ENCODE measurements at regions not wholly inside any gene's neighbourhood (a gene's known extent, or its start where the extent isn't known, plus 50 kb on each side); places are given as distances from the start of the nearest gene placed in this dataset.

DNA sequence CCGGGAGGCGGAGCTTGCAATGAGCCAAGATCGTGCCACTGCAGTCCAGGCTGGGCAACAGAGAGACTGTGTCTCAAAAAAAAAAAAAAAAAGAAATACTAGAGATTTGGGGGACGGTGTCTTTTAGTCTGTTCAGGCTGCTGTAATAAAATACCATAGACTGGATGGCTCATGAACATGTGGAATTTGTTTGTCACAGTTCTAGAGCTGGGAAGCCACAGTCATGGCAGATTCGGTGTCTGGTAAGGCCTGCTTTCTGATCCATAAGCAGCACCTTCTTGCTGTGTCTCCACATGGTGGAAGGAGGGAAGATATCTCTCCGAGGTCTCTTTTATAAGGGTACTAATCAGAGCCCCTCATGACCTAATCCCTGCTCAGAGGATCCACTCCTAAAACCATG, 102.7 kb upstream of the MKLN1 start:
- TF ChIP-seq, protein P1, sequence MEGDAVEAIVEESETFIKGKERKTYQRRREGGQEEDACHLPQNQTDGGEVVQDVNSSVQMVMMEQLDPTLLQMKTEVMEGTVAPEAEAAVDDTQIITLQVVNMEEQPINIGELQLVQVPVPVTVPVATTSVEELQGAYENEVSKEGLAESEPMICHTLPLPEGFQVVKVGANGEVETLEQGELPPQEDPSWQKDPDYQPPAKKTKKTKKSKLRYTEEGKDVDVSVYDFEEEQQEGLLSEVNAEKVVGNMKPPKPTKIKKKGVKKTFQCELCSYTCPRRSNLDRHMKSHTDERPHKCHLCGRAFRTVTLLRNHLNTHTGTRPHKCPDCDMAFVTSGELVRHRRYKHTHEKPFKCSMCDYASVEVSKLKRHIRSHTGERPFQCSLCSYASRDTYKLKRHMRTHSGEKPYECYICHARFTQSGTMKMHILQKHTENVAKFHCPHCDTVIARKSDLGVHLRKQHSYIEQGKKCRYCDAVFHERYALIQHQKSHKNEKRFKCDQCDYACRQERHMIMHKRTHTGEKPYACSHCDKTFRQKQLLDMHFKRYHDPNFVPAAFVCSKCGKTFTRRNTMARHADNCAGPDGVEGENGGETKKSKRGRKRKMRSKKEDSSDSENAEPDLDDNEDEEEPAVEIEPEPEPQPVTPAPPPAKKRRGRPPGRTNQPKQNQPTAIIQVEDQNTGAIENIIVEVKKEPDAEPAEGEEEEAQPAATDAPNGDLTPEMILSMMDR (conservative IDR thresholded peaks at IDR 0.05 in 1 of 2, IDR thresholded peaks at IDR 0.05 in 1 of 2; ENCODE audit: extremely low read depth in 1 of 2, insufficient read depth in 1 of 2, low read depth in 1 of 2, low read length in 2 of 2) = no peak
- no peak for TF ChIP-seq EZH2 (IDR thresholded peaks at IDR 0.05; ENCODE audit: borderline replicate concordance, low read length)

Data from mammary epithelial cell (primary cell).